CD14-positive monocyte (primary cell): ENCODE measurements at regions not wholly inside any gene's neighbourhood (a gene's known extent, or its start where the extent isn't known, plus 50 kb on each side); places are given as distances from the start of the nearest gene placed in this dataset.

Experiments
- DNase-seq, 3 donors: peaks; one replicate each; pipeline ENCODE4 v3.0.0-alpha.2; 2011 to 2022
- H2AFZ ChIP-seq: 2 replicates; pipeline ENCODE4 v1.6.0; 2012; ENCODE audit warnings: mild to moderate bottlenecking, low read depth, low read length, inconsistent platforms; ENCODE audit not compliant: insufficient read depth, poor library complexity, severe bottlenecking
- H3K27ac ChIP-seq, 2 donors: 1 replicate in 1 of 2; 2 replicates in 1 of 2; pipeline ENCODE4 v1.5.1; 2012 to 2013; ENCODE audit warnings: low read length in 2 of 2, control low read depth in 1 of 2, inconsistent platforms in 1 of 2, low read depth in 1 of 2, mild to moderate bottlenecking in 1 of 2
- H3K27me3 ChIP-seq, 2 donors: one replicate each; pipeline versions ENCODE4 v1.6.0 to v1.6.1; 2011 to 2013; ENCODE audit warnings: low read length in 2 of 2; ENCODE audit not compliant: control insufficient read depth in 2 of 2, insufficient read depth in 2 of 2
- H3K36me3 ChIP-seq, 2 donors: replicated peaks in 1 of 2; 1 replicate in 1 of 2; 2 replicates in 1 of 2; pipeline versions ENCODE4 v1.5.1 to v1.6.1; 2012 to 2013; ENCODE audit warnings: low read length in 2 of 2, control low read depth in 1 of 2, inconsistent platforms in 1 of 2, mild to moderate bottlenecking in 1 of 2; ENCODE audit not compliant: insufficient read depth in 2 of 2, control insufficient read depth in 1 of 2
- H3K4me1 ChIP-seq, 2 donors: 1 replicate in 1 of 2; 2 replicates in 1 of 2; pipeline versions ENCODE4 v1.5.1 to v1.6.1; 2012 to 2013; ENCODE audit warnings: low read length in 2 of 2, control low read depth in 1 of 2, inconsistent platforms in 1 of 2, mild to moderate bottlenecking in 1 of 2, moderate library complexity in 1 of 2; ENCODE audit not compliant: insufficient read depth in 2 of 2, control insufficient read depth in 1 of 2
- H3K4me2 ChIP-seq: replicated peaks from 2 replicates; pipeline ENCODE3; 2012; ENCODE audit warnings: low read length, moderate library complexity, mild to moderate bottlenecking; ENCODE audit not compliant: poor library complexity, severe bottlenecking; ENCODE audit errors: extremely low read depth
- H3K4me3 ChIP-seq, 3 experiments: fragments of 200-600 bp in 1 of 3; sonication (generic) in 1 of 3; replicated peaks in 1 of 3; 1 replicate in 2 of 3; 2 replicates in 1 of 3; pipeline ENCODE4 v1.5.1; 2011 to 2013; ENCODE audit warnings: low read length in 3 of 3, mild to moderate bottlenecking in 3 of 3, control low read depth in 2 of 3, low read depth in 2 of 3, inconsistent platforms in 1 of 3, moderate library complexity in 1 of 3
- H3K79me2 ChIP-seq: 2 replicates; pipeline ENCODE4 v1.6.0; 2012; ENCODE audit warnings: mild to moderate bottlenecking, control low read depth, inconsistent platforms, low read length, moderate library complexity; ENCODE audit not compliant: insufficient read depth
- H3K9ac ChIP-seq: 2 replicates; pipeline ENCODE4 v1.6.0; 2017; ENCODE audit warnings: low read length, mild to moderate bottlenecking; ENCODE audit not compliant: insufficient read depth, poor library complexity, severe bottlenecking
- H3K9me3 ChIP-seq, 2 donors: replicated peaks in 1 of 2; 1 replicate in 1 of 2; 2 replicates in 1 of 2; pipeline versions ENCODE4 v1.5.1 to v1.6.1; 2012 to 2013; ENCODE audit warnings: low read length in 2 of 2, control low read depth in 1 of 2; ENCODE audit not compliant: control insufficient read depth in 1 of 2, insufficient read depth in 1 of 2
- H4K20me1 ChIP-seq: 2 replicates; pipeline ENCODE4 v1.6.0; 2012; ENCODE audit warnings: mild to moderate bottlenecking, low read length, control low read depth, moderate library complexity; ENCODE audit not compliant: insufficient read depth
- H3K27ac Mint-ChIP-seq, 7 donors: one replicate each; pipeline ENCODE4 v1.8.0; 2020; ENCODE audit warnings: mild to moderate bottlenecking in 7 of 7, mixed read lengths in 7 of 7, moderate library complexity in 6 of 7, inconsistent platforms in 2 of 7
- H3K27me3 Mint-ChIP-seq, 3 donors: one replicate each; pipeline ENCODE4 v1.8.0; 2021 to 2022; ENCODE audit warnings: low read depth in 3 of 3, mild to moderate bottlenecking in 3 of 3, mixed read lengths in 3 of 3, moderate library complexity in 3 of 3, inconsistent platforms in 1 of 3
- H3K36me3 Mint-ChIP-seq, 2 donors: one replicate each; pipeline ENCODE4 v1.8.0; 2020; ENCODE audit warnings: mixed read lengths in 2 of 2, inconsistent platforms in 1 of 2, mild to moderate bottlenecking in 1 of 2
- H3K4me1 Mint-ChIP-seq: one replicate; pipeline ENCODE4 v1.8.0; 2020; ENCODE audit warnings: mild to moderate bottlenecking, mixed read lengths
- H3K4me3 Mint-ChIP-seq, 2 donors: one replicate each; pipeline ENCODE4 v1.8.0; 2020; ENCODE audit warnings: mild to moderate bottlenecking in 2 of 2, mixed read lengths in 2 of 2, moderate library complexity in 1 of 2
- H3K9me3 Mint-ChIP-seq, 7 donors: one replicate each; pipeline ENCODE4 v1.8.0; 2020 to 2022; ENCODE audit warnings: mixed read lengths in 7 of 7, mild to moderate bottlenecking in 6 of 7, moderate library complexity in 6 of 7, inconsistent platforms in 2 of 7
- CTCF ChIP-seq: fragments of 200-600 bp; IDR thresholded peaks from one replicate; pipeline ENCODE4 v1.8.0; 2022; ENCODE audit warnings: antibody characterized with exemption, mild to moderate bottlenecking
- WGBS: methylation state at CpG from one replicate; pipeline ENCODE4 v1.1.5; 2013; ENCODE audit warnings: missing lambda C conversion rate; ENCODE audit not compliant: insufficient coverage; 5-methylcytosine and 5-hydroxymethylcytosine counted together
- intact Hi-C, 2 donors: fragments of 100-400 bp; cut with micrococcal nuclease; formaldehyde crosslinking; loops; one replicate each; pipeline versions ENCODE4 v1.15.0 to v1.15.1; 2023

GRCh38 chr13:26494571-26495195 lies 62.8 kb upstream of the WASF3 start:
- intact Hi-C loops: loop anchor here in 1 of 2 donors (5.0 kb wide), 1 partner anchor 312 kb away; no protein-coding TSS in a partner anchor
- H3K4me3 ChIP-seq: no peak overlapping the region
- WGBS: 95% methylated on average over 4 of the region's 8 CpGs
- H3K27ac Mint-ChIP-seq: no peak overlapping the region
- no peaks in the 10 kb centered on the region for H3K79me2 ChIP-seq
- no peak overlapping the region for H3K27ac ChIP-seq
- no peaks in the 10 kb centered on the region for H3K27me3 ChIP-seq
- no peak overlapping the region for H3K4me3 Mint-ChIP-seq
- no peaks in the 10 kb centered on the region for H4K20me1 ChIP-seq
- H3K36me3 ChIP-seq: no peaks in the 10 kb centered on the region
- peaks cover 0 to 7% (median 4%) of the 10 kb centered on the region in 3 donors for H3K27me3 Mint-ChIP-seq
- no peak for DNase-seq
- H3K4me1 ChIP-seq: no peaks in the 10 kb centered on the region
- no peak overlapping the region for H3K9ac ChIP-seq
- TF ChIP-seq CTCF: no peak
- no peaks in the 10 kb centered on the region for H3K9me3 ChIP-seq
- no peaks in the 10 kb centered on the region for H3K4me1 Mint-ChIP-seq
- H3K9me3 Mint-ChIP-seq: no peaks in the 10 kb centered on the region
- H3K4me2 ChIP-seq: no peak overlapping the region
- no peak overlapping the region for H2AFZ ChIP-seq
- no peaks in the 10 kb centered on the region for H3K36me3 Mint-ChIP-seq

GRCh38 chr13:26495750-26496149 lies 61.7 kb upstream of the WASF3 start:
- DNase-seq: no peak
- Mint-ChIP-seq H3K9me3 (no peaks in the 10 kb centered on the region), H3K36me3 (no peaks in the 10 kb centered on the region), H3K4me1 (no peaks in the 10 kb centered on the region), H3K27ac (no peak overlapping the region), H3K4me3 (no peak overlapping the region), H3K27me3 (peaks cover 0 to 5% (median 4%) of the 10 kb centered on the region in 3 donors)
- Histone ChIP-seq H3K79me2 (no peaks in the 10 kb centered on the region), H3K36me3 (no peaks in the 10 kb centered on the region), H3K4me2 (no peak overlapping the region), H3K4me1 (no peaks in the 10 kb centered on the region), H3K27me3 (no peaks in the 10 kb centered on the region), H4K20me1 (no peaks in the 10 kb centered on the region), H3K9ac (no peak overlapping the region), H2AFZ (no peak overlapping the region), H3K9me3 (no peaks in the 10 kb centered on the region), H3K27ac (no peak overlapping the region), H3K4me3 (no peak overlapping the region)
- no peak for TF ChIP-seq CTCF
- intact Hi-C loops: loop anchor here in 1 of 2 donors (5.0 kb wide), 1 partner anchor 313 kb away; no protein-coding TSS in a partner anchor
- WGBS: 100% methylated on average over 2 of the region's 3 CpGs
